ENCODE measurements at regions not wholly inside any gene's neighbourhood (a gene's known extent, or its start where the extent isn't known, plus 50 kb on each side); places are given as distances from the start of the nearest gene placed in this dataset.

GRCh38 chr10:33025910-33026309 lies 67.9 kb upstream of the ITGB1 start (continued):
- TF ChIP-seq, protein P1, sequence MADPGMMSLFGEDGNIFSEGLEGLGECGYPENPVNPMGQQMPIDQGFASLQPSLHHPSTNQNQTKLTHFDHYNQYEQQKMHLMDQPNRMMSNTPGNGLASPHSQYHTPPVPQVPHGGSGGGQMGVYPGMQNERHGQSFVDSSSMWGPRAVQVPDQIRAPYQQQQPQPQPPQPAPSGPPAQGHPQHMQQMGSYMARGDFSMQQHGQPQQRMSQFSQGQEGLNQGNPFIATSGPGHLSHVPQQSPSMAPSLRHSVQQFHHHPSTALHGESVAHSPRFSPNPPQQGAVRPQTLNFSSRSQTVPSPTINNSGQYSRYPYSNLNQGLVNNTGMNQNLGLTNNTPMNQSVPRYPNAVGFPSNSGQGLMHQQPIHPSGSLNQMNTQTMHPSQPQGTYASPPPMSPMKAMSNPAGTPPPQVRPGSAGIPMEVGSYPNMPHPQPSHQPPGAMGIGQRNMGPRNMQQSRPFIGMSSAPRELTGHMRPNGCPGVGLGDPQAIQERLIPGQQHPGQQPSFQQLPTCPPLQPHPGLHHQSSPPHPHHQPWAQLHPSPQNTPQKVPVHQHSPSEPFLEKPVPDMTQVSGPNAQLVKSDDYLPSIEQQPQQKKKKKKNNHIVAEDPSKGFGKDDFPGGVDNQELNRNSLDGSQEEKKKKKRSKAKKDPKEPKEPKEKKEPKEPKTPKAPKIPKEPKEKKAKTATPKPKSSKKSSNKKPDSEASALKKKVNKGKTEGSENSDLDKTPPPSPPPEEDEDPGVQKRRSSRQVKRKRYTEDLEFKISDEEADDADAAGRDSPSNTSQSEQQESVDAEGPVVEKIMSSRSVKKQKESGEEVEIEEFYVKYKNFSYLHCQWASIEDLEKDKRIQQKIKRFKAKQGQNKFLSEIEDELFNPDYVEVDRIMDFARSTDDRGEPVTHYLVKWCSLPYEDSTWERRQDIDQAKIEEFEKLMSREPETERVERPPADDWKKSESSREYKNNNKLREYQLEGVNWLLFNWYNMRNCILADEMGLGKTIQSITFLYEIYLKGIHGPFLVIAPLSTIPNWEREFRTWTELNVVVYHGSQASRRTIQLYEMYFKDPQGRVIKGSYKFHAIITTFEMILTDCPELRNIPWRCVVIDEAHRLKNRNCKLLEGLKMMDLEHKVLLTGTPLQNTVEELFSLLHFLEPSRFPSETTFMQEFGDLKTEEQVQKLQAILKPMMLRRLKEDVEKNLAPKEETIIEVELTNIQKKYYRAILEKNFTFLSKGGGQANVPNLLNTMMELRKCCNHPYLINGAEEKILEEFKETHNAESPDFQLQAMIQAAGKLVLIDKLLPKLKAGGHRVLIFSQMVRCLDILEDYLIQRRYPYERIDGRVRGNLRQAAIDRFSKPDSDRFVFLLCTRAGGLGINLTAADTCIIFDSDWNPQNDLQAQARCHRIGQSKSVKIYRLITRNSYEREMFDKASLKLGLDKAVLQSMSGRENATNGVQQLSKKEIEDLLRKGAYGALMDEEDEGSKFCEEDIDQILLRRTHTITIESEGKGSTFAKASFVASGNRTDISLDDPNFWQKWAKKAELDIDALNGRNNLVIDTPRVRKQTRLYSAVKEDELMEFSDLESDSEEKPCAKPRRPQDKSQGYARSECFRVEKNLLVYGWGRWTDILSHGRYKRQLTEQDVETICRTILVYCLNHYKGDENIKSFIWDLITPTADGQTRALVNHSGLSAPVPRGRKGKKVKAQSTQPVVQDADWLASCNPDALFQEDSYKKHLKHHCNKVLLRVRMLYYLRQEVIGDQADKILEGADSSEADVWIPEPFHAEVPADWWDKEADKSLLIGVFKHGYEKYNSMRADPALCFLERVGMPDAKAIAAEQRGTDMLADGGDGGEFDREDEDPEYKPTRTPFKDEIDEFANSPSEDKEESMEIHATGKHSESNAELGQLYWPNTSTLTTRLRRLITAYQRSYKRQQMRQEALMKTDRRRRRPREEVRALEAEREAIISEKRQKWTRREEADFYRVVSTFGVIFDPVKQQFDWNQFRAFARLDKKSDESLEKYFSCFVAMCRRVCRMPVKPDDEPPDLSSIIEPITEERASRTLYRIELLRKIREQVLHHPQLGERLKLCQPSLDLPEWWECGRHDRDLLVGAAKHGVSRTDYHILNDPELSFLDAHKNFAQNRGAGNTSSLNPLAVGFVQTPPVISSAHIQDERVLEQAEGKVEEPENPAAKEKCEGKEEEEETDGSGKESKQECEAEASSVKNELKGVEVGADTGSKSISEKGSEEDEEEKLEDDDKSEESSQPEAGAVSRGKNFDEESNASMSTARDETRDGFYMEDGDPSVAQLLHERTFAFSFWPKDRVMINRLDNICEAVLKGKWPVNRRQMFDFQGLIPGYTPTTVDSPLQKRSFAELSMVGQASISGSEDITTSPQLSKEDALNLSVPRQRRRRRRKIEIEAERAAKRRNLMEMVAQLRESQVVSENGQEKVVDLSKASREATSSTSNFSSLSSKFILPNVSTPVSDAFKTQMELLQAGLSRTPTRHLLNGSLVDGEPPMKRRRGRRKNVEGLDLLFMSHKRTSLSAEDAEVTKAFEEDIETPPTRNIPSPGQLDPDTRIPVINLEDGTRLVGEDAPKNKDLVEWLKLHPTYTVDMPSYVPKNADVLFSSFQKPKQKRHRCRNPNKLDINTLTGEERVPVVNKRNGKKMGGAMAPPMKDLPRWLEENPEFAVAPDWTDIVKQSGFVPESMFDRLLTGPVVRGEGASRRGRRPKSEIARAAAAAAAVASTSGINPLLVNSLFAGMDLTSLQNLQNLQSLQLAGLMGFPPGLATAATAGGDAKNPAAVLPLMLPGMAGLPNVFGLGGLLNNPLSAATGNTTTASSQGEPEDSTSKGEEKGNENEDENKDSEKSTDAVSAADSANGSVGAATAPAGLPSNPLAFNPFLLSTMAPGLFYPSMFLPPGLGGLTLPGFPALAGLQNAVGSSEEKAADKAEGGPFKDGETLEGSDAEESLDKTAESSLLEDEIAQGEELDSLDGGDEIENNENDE (IDR thresholded peaks at IDR 0.05; ENCODE audit: insufficient replicate concordance, low read length): no peak
- TF ChIP-seq CREB1 (IDR thresholded peaks at IDR 0.05) (no peak), KDM5A (IDR thresholded peaks at IDR 0.05; ENCODE audit: low read length) (no peak), SUZ12 (IDR thresholded peaks at IDR 0.05; ENCODE audit: low read length) (no peak), RXRA (IDR thresholded peaks at IDR 0.05; ENCODE audit: insufficient read depth, low read depth, low read length) (no peak), USF2 (IDR thresholded peaks at IDR 0.05; ENCODE audit: low read length) (no peak), TEAD4 (IDR thresholded peaks at IDR 0.05; ENCODE audit: low read depth, low read length) (no peak), HDAC2 (IDR thresholded peaks at IDR 0.05; ENCODE audit: borderline replicate concordance in 1 of 2, low read depth in 2 of 2, low read length in 2 of 2) (no peak), SIN3A (conservative IDR thresholded peaks at IDR 0.05 in 1 of 2, IDR thresholded peaks at IDR 0.05 in 1 of 2; ENCODE audit: low read depth in 1 of 2, low read length in 2 of 2) (no peak)
- TF ChIP-seq, protein P2, sequence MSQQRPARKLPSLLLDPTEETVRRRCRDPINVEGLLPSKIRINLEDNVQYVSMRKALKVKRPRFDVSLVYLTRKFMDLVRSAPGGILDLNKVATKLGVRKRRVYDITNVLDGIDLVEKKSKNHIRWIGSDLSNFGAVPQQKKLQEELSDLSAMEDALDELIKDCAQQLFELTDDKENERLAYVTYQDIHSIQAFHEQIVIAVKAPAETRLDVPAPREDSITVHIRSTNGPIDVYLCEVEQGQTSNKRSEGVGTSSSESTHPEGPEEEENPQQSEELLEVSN (IDR thresholded peaks at IDR 0.05): no peak

Measured in H1 (cell line).